KMS-11 (cell line): ENCODE measurements at regions not wholly inside any gene's neighbourhood (a gene's known extent, or its start where the extent isn't known, plus 50 kb on each side); places are given as distances from the start of the nearest gene placed in this dataset.

Experiments used
- H2AFZ ChIP-seq: fragments of 200-600 bp; sonication (generic); 2 replicates; pipeline ENCODE4 v1.6.1; 2016; ENCODE audit warnings: antibody characterized with exemption, mixed run types, low read depth
- H3K27ac ChIP-seq: fragments of 200-600 bp; sonication (generic); 2 replicates; pipeline ENCODE4 v1.6.1; 2016; ENCODE audit warnings: mild to moderate bottlenecking, mixed run types
- H3K27me3 ChIP-seq: fragments of 200-600 bp; sonication (generic); 2 replicates; pipeline ENCODE4 v1.6.1; 2017; ENCODE audit warnings: mild to moderate bottlenecking, low read depth, mixed run types, moderate library complexity; ENCODE audit not compliant: insufficient read depth
- H3K36me3 ChIP-seq: fragments of 200-600 bp; sonication (generic); 2 replicates; pipeline ENCODE4 v1.6.1; 2017; ENCODE audit warnings: mild to moderate bottlenecking, mixed run types; ENCODE audit not compliant: insufficient read depth
- H3K4me1 ChIP-seq: fragments of 200-600 bp; sonication (generic); 2 replicates; pipeline ENCODE4 v1.6.1; 2016; ENCODE audit warnings: mild to moderate bottlenecking, low read depth, mixed run types; ENCODE audit not compliant: poor library complexity, severe bottlenecking
- H3K4me2 ChIP-seq: fragments of 200-600 bp; sonication (generic); 2 replicates; pipeline ENCODE4 v1.7.0; 2016; ENCODE audit warnings: mild to moderate bottlenecking, mixed run types
- H3K4me3 ChIP-seq: fragments of 200-600 bp; sonication (generic); IDR thresholded peaks from 2 replicates; pipeline ENCODE4 v1.6.1; 2017; ENCODE audit warnings: low read depth, low read length, mixed read lengths; ENCODE audit not compliant: insufficient read depth
- H3K79me2 ChIP-seq: fragments of 200-600 bp; sonication (generic); 2 replicates; pipeline ENCODE4 v1.6.1; 2016; ENCODE audit warnings: low read depth, mixed run types; ENCODE audit not compliant: insufficient read depth
- H3K9ac ChIP-seq: fragments of 200-600 bp; sonication (generic); 2 replicates; pipeline ENCODE4 v1.6.1; 2016; ENCODE audit warnings: mild to moderate bottlenecking, mixed run types
- H4K20me1 ChIP-seq: fragments of 200-600 bp; sonication (generic); 2 replicates; pipeline ENCODE4 v1.6.1; 2016; ENCODE audit warnings: mild to moderate bottlenecking, mixed run types; ENCODE audit not compliant: insufficient read depth
- CTCF ChIP-seq: fragments of 200-600 bp; sonication (generic); conservative IDR thresholded peaks from 2 replicates; pipeline ENCODE4 v1.6.1; 2017; ENCODE audit warnings: low read depth, mild to moderate bottlenecking, antibody characterized with exemption, low read length, moderate library complexity, mixed read lengths

DNA sequence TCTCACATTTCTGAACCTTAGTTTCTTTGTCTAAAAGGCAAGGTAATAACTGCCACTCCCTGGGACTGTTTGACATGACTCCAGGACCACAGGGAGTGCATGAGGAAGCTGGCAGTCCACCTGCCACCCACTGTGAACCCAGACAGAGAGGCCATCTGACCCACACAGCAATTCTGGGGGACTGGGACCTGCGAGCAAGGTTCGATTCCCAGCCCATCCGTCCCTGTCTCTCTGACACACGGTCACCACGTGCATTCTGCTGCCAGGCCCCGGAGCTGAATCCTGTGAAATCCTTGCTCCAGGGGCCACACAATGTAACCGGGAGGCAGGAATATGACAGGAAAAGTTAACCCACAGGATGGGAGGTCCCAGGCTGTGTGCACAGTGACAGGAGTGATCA, 218.8 kb upstream of the FOXF1 start:
- no peak overlapping the region for H3K27ac ChIP-seq
- H3K9ac ChIP-seq = no peak overlapping the region
- H3K79me2 ChIP-seq = no peaks in the 10 kb centered on the region
- no peak for TF ChIP-seq CTCF
- H3K4me1 ChIP-seq = no peaks in the 10 kb centered on the region
- no peaks in the 10 kb centered on the region for H3K36me3 ChIP-seq
- H3K4me2 ChIP-seq = no peak overlapping the region
- H2AFZ ChIP-seq = no peak overlapping the region
- H3K27me3 ChIP-seq = peaks cover 36% of the 10 kb centered on the region
- no peaks in the 10 kb centered on the region for H4K20me1 ChIP-seq
- no peak overlapping the region for H3K4me3 ChIP-seq

DNA sequence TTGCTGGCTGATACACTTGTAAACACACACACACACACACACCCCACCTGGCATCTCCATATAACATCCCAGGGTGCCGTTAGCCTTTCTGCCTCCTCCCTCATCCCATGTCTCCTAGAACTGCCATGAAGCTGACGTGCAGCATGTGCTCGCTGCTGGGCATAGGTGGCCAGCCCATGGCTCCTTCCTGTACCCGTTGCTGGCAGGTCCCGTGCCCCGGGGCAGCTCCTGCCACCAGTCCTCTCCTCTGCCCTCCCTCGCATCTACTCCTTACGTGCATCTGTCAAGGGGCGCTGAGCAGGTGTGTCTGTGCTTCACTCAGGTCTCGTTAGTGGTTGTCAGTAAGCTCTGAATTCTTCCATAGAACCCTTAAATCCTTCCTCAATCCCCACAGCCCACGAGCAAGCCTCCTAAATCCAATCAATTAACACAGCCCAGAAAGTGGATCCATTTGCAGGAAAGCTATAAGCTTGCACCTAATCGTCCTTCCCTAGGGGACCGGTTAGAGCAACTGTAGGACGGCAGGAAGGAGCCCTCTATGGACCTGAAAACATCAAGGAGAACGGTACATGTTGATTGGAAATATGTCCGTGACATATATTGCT, 218.1 kb upstream of the FOXF1 start:
- H3K9ac ChIP-seq = no peak overlapping the region
- no peaks in the 10 kb centered on the region for H3K4me1 ChIP-seq
- no peak overlapping the region for H2AFZ ChIP-seq
- no peaks in the 10 kb centered on the region for H3K36me3 ChIP-seq
- H3K79me2 ChIP-seq = no peaks in the 10 kb centered on the region
- TF ChIP-seq CTCF = no peak
- no peak overlapping the region for H3K4me3 ChIP-seq
- no peak overlapping the region for H3K4me2 ChIP-seq
- H4K20me1 ChIP-seq = no peaks in the 10 kb centered on the region
- no peak overlapping the region for H3K27ac ChIP-seq
- H3K27me3 ChIP-seq = peaks cover 36% of the 10 kb centered on the region

- Histone ChIP-seq H3K27ac (no peak overlapping the region), H3K79me2 (no peaks in the 10 kb centered on the region), H3K4me2 (no peak overlapping the region), H2AFZ (no peak overlapping the region), H3K4me3 (no peak overlapping the region), H3K4me1 (no peaks in the 10 kb centered on the region), H4K20me1 (no peaks in the 10 kb centered on the region), H3K36me3 (no peaks in the 10 kb centered on the region), H3K27me3 (peaks cover 31% of the 10 kb centered on the region), H3K9ac (no peak overlapping the region)
- no peak for TF ChIP-seq CTCF
These were observed 217.4 kb upstream of the FOXF1 start for GRCh38 chr16:86292942-86293341.

DNA sequence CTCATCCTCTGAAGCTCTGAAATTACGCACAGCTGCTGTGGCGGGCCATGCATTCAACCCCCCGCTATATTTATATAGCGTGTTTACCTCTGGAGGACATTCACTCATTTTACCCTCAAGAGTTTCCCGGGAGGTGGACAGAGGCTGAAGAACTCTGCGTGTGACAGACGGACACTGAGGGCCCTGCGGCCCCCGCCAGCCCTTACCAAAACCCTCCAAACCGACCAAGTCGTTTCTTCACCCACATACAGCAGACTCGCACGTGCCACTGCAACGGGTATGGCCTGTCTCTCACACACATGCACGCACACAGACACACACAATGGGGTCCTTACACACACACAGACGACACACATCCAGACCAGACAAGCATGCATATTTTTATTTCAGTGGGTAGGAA, 216.4 kb upstream of the FOXF1 start:
- Histone ChIP-seq H3K4me1 (no peaks in the 10 kb centered on the region), H3K27me3 (peaks cover 21% of the 10 kb centered on the region), H4K20me1 (no peaks in the 10 kb centered on the region), H2AFZ (no peak overlapping the region), H3K4me2 (no peak overlapping the region), H3K79me2 (no peaks in the 10 kb centered on the region), H3K27ac (no peak overlapping the region), H3K36me3 (no peaks in the 10 kb centered on the region), H3K4me3 (no peak overlapping the region), H3K9ac (no peak overlapping the region)
- TF ChIP-seq CTCF = no peak
